ENCODE measurements at regions not wholly inside any gene's neighbourhood (a gene's known extent, or its start where the extent isn't known, plus 50 kb on each side); places are given as distances from the start of the nearest gene placed in this dataset.
"Not testable (repeated sequence)": the region's sequence is repeated elsewhere in the genome, so short reads cannot be mapped to it uniquely, and the experiment has no call there.

DNA sequence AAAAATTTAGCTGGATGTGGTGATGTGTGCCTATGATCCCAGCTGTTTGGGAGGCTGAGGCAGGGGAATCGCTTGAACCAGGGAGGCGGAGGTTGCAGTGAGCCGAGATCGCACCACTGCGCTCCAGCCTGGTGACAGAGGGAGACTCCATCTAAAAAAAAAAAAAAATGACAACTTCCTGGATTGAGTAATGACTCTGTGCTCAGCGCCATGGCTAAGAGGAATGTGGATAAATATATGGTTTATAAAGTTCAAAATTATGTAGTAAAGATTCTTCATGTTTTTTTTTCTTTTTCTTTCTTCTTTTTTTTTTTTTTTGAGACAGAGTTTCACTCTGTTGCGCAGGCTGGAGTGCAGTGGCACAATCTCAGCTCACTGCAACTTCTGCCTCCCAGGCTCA, 75.4 kb upstream of the FLT1 start:
- TF ChIP-seq, protein P1, sequence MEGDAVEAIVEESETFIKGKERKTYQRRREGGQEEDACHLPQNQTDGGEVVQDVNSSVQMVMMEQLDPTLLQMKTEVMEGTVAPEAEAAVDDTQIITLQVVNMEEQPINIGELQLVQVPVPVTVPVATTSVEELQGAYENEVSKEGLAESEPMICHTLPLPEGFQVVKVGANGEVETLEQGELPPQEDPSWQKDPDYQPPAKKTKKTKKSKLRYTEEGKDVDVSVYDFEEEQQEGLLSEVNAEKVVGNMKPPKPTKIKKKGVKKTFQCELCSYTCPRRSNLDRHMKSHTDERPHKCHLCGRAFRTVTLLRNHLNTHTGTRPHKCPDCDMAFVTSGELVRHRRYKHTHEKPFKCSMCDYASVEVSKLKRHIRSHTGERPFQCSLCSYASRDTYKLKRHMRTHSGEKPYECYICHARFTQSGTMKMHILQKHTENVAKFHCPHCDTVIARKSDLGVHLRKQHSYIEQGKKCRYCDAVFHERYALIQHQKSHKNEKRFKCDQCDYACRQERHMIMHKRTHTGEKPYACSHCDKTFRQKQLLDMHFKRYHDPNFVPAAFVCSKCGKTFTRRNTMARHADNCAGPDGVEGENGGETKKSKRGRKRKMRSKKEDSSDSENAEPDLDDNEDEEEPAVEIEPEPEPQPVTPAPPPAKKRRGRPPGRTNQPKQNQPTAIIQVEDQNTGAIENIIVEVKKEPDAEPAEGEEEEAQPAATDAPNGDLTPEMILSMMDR (IDR thresholded peaks at IDR 0.05) = not testable (repeated sequence)
- TF ChIP-seq EP300, POLR2A (IDR thresholded peaks at IDR 0.05): not testable (repeated sequence)
